ENCODE measurements at regions not wholly inside any gene's neighbourhood (a gene's known extent, or its start where the extent isn't known, plus 50 kb on each side); places are given as distances from the start of the nearest gene placed in this dataset.

GRCh38 chr2:82657106-82657505 lies 1802.0 kb downstream of the SUCLG1 start:
- Histone ChIP-seq H3K27me3 (no peaks in the 10 kb centered on the region), H3K4me3 (no peak overlapping the region), H3K27ac (no peak overlapping the region), H3K9me3 (ENCODE audit: low read depth) (no peaks in the 10 kb centered on the region), H3K4me1 (ENCODE audit: low read depth) (no peaks in the 10 kb centered on the region), H3K36me3 (no peaks in the 10 kb centered on the region)
- DNase-seq (ENCODE audit: low read depth in 1 of 2, low spot score in 1 of 2) = no peak
- no peak for TF ChIP-seq CTCF (IDR thresholded peaks at IDR 0.05; ENCODE audit: low read depth, low read length)

GRCh38 chr2:82656420-82656819 lies 1802.7 kb downstream of the SUCLG1 start:
- H3K4me3 ChIP-seq = no peak overlapping the region
- H3K27me3 ChIP-seq = no peaks in the 10 kb centered on the region
- H3K36me3 ChIP-seq = no peaks in the 10 kb centered on the region
- no peak for TF ChIP-seq CTCF (IDR thresholded peaks at IDR 0.05; ENCODE audit: low read depth, low read length)
- H3K9me3 ChIP-seq (ENCODE audit: low read depth) = no peaks in the 10 kb centered on the region
- DNase-seq (ENCODE audit: low read depth in 1 of 2, low spot score in 1 of 2) = peak in 1 of 2 donors; percentile 14
- H3K27ac ChIP-seq = no peak overlapping the region
- no peaks in the 10 kb centered on the region for H3K4me1 ChIP-seq (ENCODE audit: low read depth)

GRCh38 chr2:82652117-82652516 lies 1807.0 kb downstream of the SUCLG1 start:
- Histone ChIP-seq H3K4me3 (no peak overlapping the region), H3K9me3 (ENCODE audit: low read depth) (no peaks in the 10 kb centered on the region), H3K4me1 (ENCODE audit: low read depth) (no peaks in the 10 kb centered on the region), H3K27me3 (no peaks in the 10 kb centered on the region), H3K27ac (no peak overlapping the region), H3K36me3 (no peaks in the 10 kb centered on the region)
- DNase-seq (ENCODE audit: low read depth in 1 of 2, low spot score in 1 of 2) = no peak
- TF ChIP-seq CTCF (IDR thresholded peaks at IDR 0.05; ENCODE audit: low read depth, low read length) = no peak

GRCh38 chr2:82650038-82650437 lies 1809.0 kb downstream of the SUCLG1 start:
- no peaks in the 10 kb centered on the region for H3K27me3 ChIP-seq
- TF ChIP-seq CTCF (IDR thresholded peaks at IDR 0.05; ENCODE audit: low read depth, low read length) = no peak
- H3K4me3 ChIP-seq = no peak overlapping the region
- H3K27ac ChIP-seq = no peak overlapping the region
- no peaks in the 10 kb centered on the region for H3K9me3 ChIP-seq (ENCODE audit: low read depth)
- DNase-seq (ENCODE audit: low read depth in 1 of 2, low spot score in 1 of 2) = peak in 1 of 2 donors; percentile 62
- no peaks in the 10 kb centered on the region for H3K4me1 ChIP-seq (ENCODE audit: low read depth)
- no peaks in the 10 kb centered on the region for H3K36me3 ChIP-seq

- Histone ChIP-seq H3K4me1 (ENCODE audit: low read depth) (no peaks in the 10 kb centered on the region), H3K4me3 (no peak overlapping the region), H3K9me3 (ENCODE audit: low read depth) (no peaks in the 10 kb centered on the region), H3K36me3 (no peaks in the 10 kb centered on the region), H3K27ac (no peak overlapping the region), H3K27me3 (no peaks in the 10 kb centered on the region)
- DNase-seq (ENCODE audit: low read depth in 1 of 2, low spot score in 1 of 2) = no peak
- no peak for TF ChIP-seq CTCF (IDR thresholded peaks at IDR 0.05; ENCODE audit: low read depth, low read length)
These were observed 1817.4 kb downstream of the SUCLG1 start for GRCh38 chr2:82641598-82642180.

All from cardiac muscle cell (in vitro differentiated cells and primary cell).